ENCODE measurements at regions not wholly inside any gene's neighbourhood (a gene's known extent, or its start where the extent isn't known, plus 50 kb on each side); places are given as distances from the start of the nearest gene placed in this dataset.
"Not testable (repeated sequence)": the region's sequence is repeated elsewhere in the genome, so short reads cannot be mapped to it uniquely, and the experiment has no call there.

- DNase-seq = no peak
Measured at GRCh38 chr1:219345953-219346352, 172.3 kb downstream of the LYPLAL1 start.

- no peak for DNase-seq
Measured at GRCh38 chr1:219342836-219343235, 169.2 kb downstream of the LYPLAL1 start.

GRCh38 chr1:219340796-219341195 is 167.1 kb downstream of the LYPLAL1 start:
- no peak for DNase-seq

- DNase-seq = no peak
Measured at GRCh38 chr1:219339466-219339865, 165.8 kb downstream of the LYPLAL1 start.

GRCh38 chr1:219337588-219337987 is 163.9 kb downstream of the LYPLAL1 start:
- DNase-seq = no peak

GRCh38 chr1:219333626-219334025 is 159.9 kb downstream of the LYPLAL1 start:
- no peak for DNase-seq

- no peak for DNase-seq
Measured at GRCh38 chr1:219331424-219331823, 157.7 kb downstream of the LYPLAL1 start.

GRCh38 chr1:219330669-219331068 is 157.0 kb downstream of the LYPLAL1 start:
- no peak for DNase-seq

- no peak for DNase-seq
Measured at GRCh38 chr1:219330001-219330400, 156.3 kb downstream of the LYPLAL1 start.

GRCh38 chr1:219329578-219329977 is 155.9 kb downstream of the LYPLAL1 start:
- no peak for DNase-seq

- no peak for DNase-seq
Measured at GRCh38 chr1:219326843-219327242, 153.2 kb downstream of the LYPLAL1 start.

- DNase-seq = no peak
Measured at GRCh38 chr1:219325368-219325742, 151.7 kb downstream of the LYPLAL1 start.

GRCh38 chr1:219324629-219325367 is 151.1 kb downstream of the LYPLAL1 start:
- no peak for DNase-seq

GRCh38 chr1:219324171-219324570 is 150.5 kb downstream of the LYPLAL1 start:
- no peak for DNase-seq

GRCh38 chr1:219323426-219323825 is 149.7 kb downstream of the LYPLAL1 start:
- DNase-seq = no peak

- DNase-seq = no peak
Measured at GRCh38 chr1:219322766-219323165, 149.1 kb downstream of the LYPLAL1 start.

GRCh38 chr1:219320563-219320962 is 146.9 kb downstream of the LYPLAL1 start:
- DNase-seq = not testable (repeated sequence)

GRCh38 chr1:219318826-219319225 is 145.1 kb downstream of the LYPLAL1 start:
- no peak for DNase-seq

GRCh38 chr1:219317762-219318353 is 144.2 kb downstream of the LYPLAL1 start:
- no peak for DNase-seq

- DNase-seq = no peak
Measured at GRCh38 chr1:219316066-219316465, 142.4 kb downstream of the LYPLAL1 start.

GRCh38 chr1:219313961-219314360 is 140.3 kb downstream of the LYPLAL1 start:
- DNase-seq = no peak

GRCh38 chr1:219312967-219313366 is 139.3 kb downstream of the LYPLAL1 start:
- no peak for DNase-seq

- no peak for DNase-seq
Measured at GRCh38 chr1:219310181-219310728, 136.6 kb downstream of the LYPLAL1 start.

- DNase-seq = no peak
Measured at GRCh38 chr1:219308367-219308766, 134.7 kb downstream of the LYPLAL1 start.
